ENCODE measurements at regions not wholly inside any gene's neighbourhood (a gene's known extent, or its start where the extent isn't known, plus 50 kb on each side); places are given as distances from the start of the nearest gene placed in this dataset.

- no peaks in the 10 kb centered on the region for H3K36me3 ChIP-seq (ENCODE audit: control insufficient read depth in 1 of 2, insufficient read depth in 2 of 2, low read length in 1 of 2)
- 78 to 86% methylated on average over 2 of the region's 2 CpGs for WGBS, 2 donors
- DNase-seq (no peak), ATAC-seq (ENCODE audit: low FRiP score) (no peak)
- no peaks in the 10 kb centered on the region for H3K9me3 ChIP-seq (ENCODE audit: control insufficient read depth, low read length)
- no peak overlapping the region for H3K4me3 ChIP-seq (ENCODE audit: low read length in 2 of 2)
- no peaks in the 10 kb centered on the region for H3K4me1 ChIP-seq (ENCODE audit: control insufficient read depth in 1 of 2, insufficient read depth in 2 of 2, low read length in 2 of 2)
- no peak overlapping the region for H3K27ac ChIP-seq (ENCODE audit: low read depth in 1 of 2, low read length in 2 of 2)
- no peaks in the 10 kb centered on the region for H3K27me3 ChIP-seq (ENCODE audit: control insufficient read depth in 1 of 2, insufficient read depth in 2 of 2, low read length in 1 of 2)
- intact Hi-C loops (cut with DNase I) = no loop called here
These were observed 561.1 kb downstream of the NR2F1-AS1 start for GRCh38 chr5:93019896-93020295.

GRCh38 chr5:93018461-93018860 is 562.6 kb downstream of the NR2F1-AS1 start:
- ATAC-seq (ENCODE audit: low FRiP score) = no peak
- no peaks in the 10 kb centered on the region for H3K9me3 ChIP-seq (ENCODE audit: control insufficient read depth, low read length)
- H3K27me3 ChIP-seq (ENCODE audit: control insufficient read depth in 1 of 2, insufficient read depth in 2 of 2, low read length in 1 of 2) = no peaks in the 10 kb centered on the region
- intact Hi-C loops (cut with DNase I) = no loop called here
- no peaks in the 10 kb centered on the region for H3K4me1 ChIP-seq (ENCODE audit: control insufficient read depth in 1 of 2, insufficient read depth in 2 of 2, low read length in 2 of 2)
- H3K36me3 ChIP-seq (ENCODE audit: control insufficient read depth in 1 of 2, insufficient read depth in 2 of 2, low read length in 1 of 2) = no peaks in the 10 kb centered on the region
- DNase-seq = no peak
- H3K27ac ChIP-seq (ENCODE audit: low read depth in 1 of 2, low read length in 2 of 2) = no peak overlapping the region
- no peak overlapping the region for H3K4me3 ChIP-seq (ENCODE audit: low read length in 2 of 2)

- WGBS, 2 donors = 83 to 88% methylated on average over 2 of the region's 2 CpGs
- ATAC-seq (ENCODE audit: low FRiP score) = no peak
- H3K4me1 ChIP-seq (ENCODE audit: control insufficient read depth in 1 of 2, insufficient read depth in 2 of 2, low read length in 2 of 2) = no peaks in the 10 kb centered on the region
- H3K27me3 ChIP-seq (ENCODE audit: control insufficient read depth in 1 of 2, insufficient read depth in 2 of 2, low read length in 1 of 2) = no peaks in the 10 kb centered on the region
- no peaks in the 10 kb centered on the region for H3K9me3 ChIP-seq (ENCODE audit: control insufficient read depth, low read length)
- no peak for DNase-seq
- H3K27ac ChIP-seq (ENCODE audit: low read depth in 1 of 2, low read length in 2 of 2) = no peak overlapping the region
- H3K36me3 ChIP-seq (ENCODE audit: control insufficient read depth in 1 of 2, insufficient read depth in 2 of 2, low read length in 1 of 2) = no peaks in the 10 kb centered on the region
- H3K4me3 ChIP-seq (ENCODE audit: low read length in 2 of 2) = no peak overlapping the region
- intact Hi-C loops (cut with DNase I) = no loop called here
These were observed 563.2 kb downstream of the NR2F1-AS1 start for GRCh38 chr5:93017849-93018248.

GRCh38 chr5:93017376-93017775 is 563.6 kb downstream of the NR2F1-AS1 start:
- no peak for ATAC-seq (ENCODE audit: low FRiP score)
- H3K9me3 ChIP-seq (ENCODE audit: control insufficient read depth, low read length) = no peaks in the 10 kb centered on the region
- intact Hi-C loops (cut with DNase I) = no loop called here
- H3K4me1 ChIP-seq (ENCODE audit: control insufficient read depth in 1 of 2, insufficient read depth in 2 of 2, low read length in 2 of 2) = no peaks in the 10 kb centered on the region
- H3K36me3 ChIP-seq (ENCODE audit: control insufficient read depth in 1 of 2, insufficient read depth in 2 of 2, low read length in 1 of 2) = no peaks in the 10 kb centered on the region
- DNase-seq = no peak
- H3K27ac ChIP-seq (ENCODE audit: low read depth in 1 of 2, low read length in 2 of 2) = no peak overlapping the region
- 80 to 85% methylated on average over 1 of the region's 1 CpG for WGBS, 2 donors
- no peaks in the 10 kb centered on the region for H3K27me3 ChIP-seq (ENCODE audit: control insufficient read depth in 1 of 2, insufficient read depth in 2 of 2, low read length in 1 of 2)
- H3K4me3 ChIP-seq (ENCODE audit: low read length in 2 of 2) = no peak overlapping the region

- no peak for ATAC-seq (ENCODE audit: low FRiP score)
- 40 to 51% methylated on average over 1 of the region's 1 CpG for whole genome bisulfite sequencing, 2 donors
- no peaks in the 10 kb centered on the region for H3K9me3 ChIP-seq (ENCODE audit: control insufficient read depth, low read length)
These were observed 570.4 kb downstream of the NR2F1-AS1 start for GRCh38 chr5:93010616-93011015.

GRCh38 chr5:93010037-93010436 is 571.0 kb downstream of the NR2F1-AS1 start:
- Histone ChIP-seq H3K36me3 (ENCODE audit: control insufficient read depth in 1 of 2, insufficient read depth in 2 of 2, low read length in 1 of 2) (no peaks in the 10 kb centered on the region), H3K27ac (ENCODE audit: low read depth in 1 of 2, low read length in 2 of 2) (no peak overlapping the region), H3K4me1 (ENCODE audit: control insufficient read depth in 1 of 2, insufficient read depth in 2 of 2, low read length in 2 of 2) (no peaks in the 10 kb centered on the region), H3K4me3 (ENCODE audit: low read length in 2 of 2) (no peak overlapping the region), H3K27me3 (ENCODE audit: control insufficient read depth in 1 of 2, insufficient read depth in 2 of 2, low read length in 1 of 2) (no peaks in the 10 kb centered on the region), H3K9me3 (ENCODE audit: control insufficient read depth, low read length) (no peaks in the 10 kb centered on the region)
- intact Hi-C loops (cut with DNase I) = no loop called here
- 88% methylated on average over 2 of the region's 2 CpGs for WGBS, 2 donors
- DNase-seq = no peak
- ATAC-seq (ENCODE audit: low FRiP score) = no peak

More at GRCh38 chr5:93010616-93011015, 570.4 kb downstream of the NR2F1-AS1 start:
- Histone ChIP-seq H3K4me1 (ENCODE audit: control insufficient read depth in 1 of 2, insufficient read depth in 2 of 2, low read length in 2 of 2) (no peaks in the 10 kb centered on the region), H3K36me3 (ENCODE audit: control insufficient read depth in 1 of 2, insufficient read depth in 2 of 2, low read length in 1 of 2) (no peaks in the 10 kb centered on the region), H3K27ac (ENCODE audit: low read depth in 1 of 2, low read length in 2 of 2) (no peak overlapping the region), H3K27me3 (ENCODE audit: control insufficient read depth in 1 of 2, insufficient read depth in 2 of 2, low read length in 1 of 2) (no peaks in the 10 kb centered on the region), H3K4me3 (ENCODE audit: low read length in 2 of 2) (no peak overlapping the region)
- no peak for DNase-seq
- intact Hi-C loops (cut with DNase I) = no loop called here

GRCh38 chr5:93008502-93009207 is 572.4 kb downstream of the NR2F1-AS1 start:
- H3K4me3 ChIP-seq (ENCODE audit: low read length in 2 of 2) = no peak overlapping the region
- intact Hi-C loops (cut with DNase I) = no loop called here
- no peaks in the 10 kb centered on the region for H3K27me3 ChIP-seq (ENCODE audit: control insufficient read depth in 1 of 2, insufficient read depth in 2 of 2, low read length in 1 of 2)
- no peak for ATAC-seq (ENCODE audit: low FRiP score)
- DNase-seq = no peak
- H3K36me3 ChIP-seq (ENCODE audit: control insufficient read depth in 1 of 2, insufficient read depth in 2 of 2, low read length in 1 of 2) = no peaks in the 10 kb centered on the region
- H3K27ac ChIP-seq (ENCODE audit: low read depth in 1 of 2, low read length in 2 of 2) = no peak overlapping the region
- H3K4me1 ChIP-seq (ENCODE audit: control insufficient read depth in 1 of 2, insufficient read depth in 2 of 2, low read length in 2 of 2) = no peaks in the 10 kb centered on the region
- 75 to 79% methylated on average over 7 of the region's 7 CpGs for WGBS, 2 donors
- H3K9me3 ChIP-seq (ENCODE audit: control insufficient read depth, low read length) = no peaks in the 10 kb centered on the region

GRCh38 chr5:93006915-93007314 is 574.1 kb downstream of the NR2F1-AS1 start:
- Histone ChIP-seq H3K27ac (ENCODE audit: low read depth in 1 of 2, low read length in 2 of 2) (no peak overlapping the region), H3K36me3 (ENCODE audit: control insufficient read depth in 1 of 2, insufficient read depth in 2 of 2, low read length in 1 of 2) (no peaks in the 10 kb centered on the region), H3K4me1 (ENCODE audit: control insufficient read depth in 1 of 2, insufficient read depth in 2 of 2, low read length in 2 of 2) (no peaks in the 10 kb centered on the region), H3K27me3 (ENCODE audit: control insufficient read depth in 1 of 2, insufficient read depth in 2 of 2, low read length in 1 of 2) (no peaks in the 10 kb centered on the region), H3K9me3 (ENCODE audit: control insufficient read depth, low read length) (no peaks in the 10 kb centered on the region), H3K4me3 (ENCODE audit: low read length in 2 of 2) (no peak overlapping the region)
- WGBS, 2 donors = 45 to 69% methylated on average over 2 of the region's 2 CpGs
- no peak for ATAC-seq (ENCODE audit: low FRiP score)
- intact Hi-C loops (cut with DNase I) = no loop called here
- DNase-seq = no peak

GRCh38 chr5:92998456-92998855 is 582.6 kb downstream of the NR2F1-AS1 start:
- intact Hi-C loops (cut with DNase I) = no loop called here
- DNase-seq = no peak
- 61 to 62% methylated on average over 5 of the region's 5 CpGs for WGBS, 2 donors

More at GRCh38 chr5:92998456-92998855, 582.6 kb downstream of the NR2F1-AS1 start:
- H3K36me3 ChIP-seq (ENCODE audit: control insufficient read depth in 1 of 2, insufficient read depth in 2 of 2, low read length in 1 of 2) = no peaks in the 10 kb centered on the region
- H3K27me3 ChIP-seq (ENCODE audit: control insufficient read depth in 1 of 2, insufficient read depth in 2 of 2, low read length in 1 of 2) = no peaks in the 10 kb centered on the region
- ATAC-seq (ENCODE audit: low FRiP score) = no peak
- no peaks in the 10 kb centered on the region for H3K4me1 ChIP-seq (ENCODE audit: control insufficient read depth in 1 of 2, insufficient read depth in 2 of 2, low read length in 2 of 2)
- H3K4me3 ChIP-seq (ENCODE audit: low read length in 2 of 2) = no peak overlapping the region
- H3K9me3 ChIP-seq (ENCODE audit: control insufficient read depth, low read length) = no peaks in the 10 kb centered on the region
- no peak overlapping the region for H3K27ac ChIP-seq (ENCODE audit: low read depth in 1 of 2, low read length in 2 of 2)
